ENCODE measurements at regions not wholly inside any gene's neighbourhood (a gene's known extent, or its start where the extent isn't known, plus 50 kb on each side); places are given as distances from the start of the nearest gene placed in this dataset.
A peak's percentile ranks its signal among the peaks of the same experiment; 100 is the strongest.

DNA sequence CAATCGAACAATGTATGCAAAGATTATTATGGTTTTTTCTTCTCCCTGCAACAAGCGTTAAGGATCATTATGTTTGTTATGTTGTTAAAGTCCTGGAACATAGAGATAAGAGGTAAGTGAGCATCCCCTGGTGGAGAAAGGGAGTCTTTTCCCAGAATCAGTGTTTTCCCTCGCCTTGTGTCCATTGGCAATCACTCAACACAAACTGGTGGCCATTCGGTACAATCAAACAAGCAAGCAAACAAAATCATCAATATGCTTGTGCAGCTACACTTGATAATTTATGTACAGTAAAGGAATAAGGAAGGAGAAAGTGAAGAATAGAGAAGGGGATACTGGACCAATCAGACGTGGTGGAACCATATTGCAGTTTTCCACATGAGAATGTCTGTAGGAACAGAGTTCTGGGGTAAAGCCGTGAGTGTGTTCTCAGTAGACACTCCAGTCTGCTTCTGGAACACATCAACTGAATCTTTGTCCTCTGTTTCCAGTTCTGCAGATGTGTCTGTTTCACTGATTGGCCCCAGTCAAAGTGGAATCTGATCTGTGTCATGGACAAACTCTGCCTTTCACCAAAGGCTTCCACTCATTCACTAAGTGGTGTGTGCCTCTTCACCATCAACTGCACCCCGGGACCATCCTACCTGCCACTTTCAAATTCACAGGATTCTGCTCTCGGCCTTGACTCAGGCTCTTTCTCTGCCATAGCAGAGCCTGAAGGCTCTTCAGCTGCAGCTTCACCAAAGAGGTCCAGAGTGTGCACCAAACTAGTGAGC lies 169.5 kb downstream of the AHSP start:
- 46 to 56% methylated on average over 8 of the region's 8 CpGs for WGBS, 2 donors
- no peak overlapping the region for H3K27ac ChIP-seq (ENCODE audit: low read depth in 1 of 2, low read length in 1 of 2)
- ATAC-seq (ENCODE audit: insufficient read depth, low FRiP score) (no peak), DNase-seq (peak in 2 of 3 donors; percentile 61 to 68)
- peaks cover 0 to 2% (median 0%) of the 10 kb centered on the region in 3 donors for H3K27me3 ChIP-seq (ENCODE audit: control insufficient read depth in 3 of 3, insufficient read depth in 3 of 3, low read length in 2 of 3)
- H3K9ac ChIP-seq (ENCODE audit: insufficient read depth in 1 of 2, low read length in 2 of 2) = no peak overlapping the region
- peaks cover 0 to 7% (median 2%) of the 10 kb centered on the region in 5 donors for H3K4me1 ChIP-seq (ENCODE audit: control insufficient read depth in 5 of 5, insufficient read depth in 5 of 5, low read length in 5 of 5)
- H3K4me3 ChIP-seq = no peak overlapping the region
- H3K9me3 ChIP-seq (ENCODE audit: control insufficient read depth in 4 of 4, insufficient read depth in 3 of 4, low read length in 3 of 4) = peaks cover 0 to 3% (median 0%) of the 10 kb centered on the region in 4 donors
- TF ChIP-seq, protein P1, sequence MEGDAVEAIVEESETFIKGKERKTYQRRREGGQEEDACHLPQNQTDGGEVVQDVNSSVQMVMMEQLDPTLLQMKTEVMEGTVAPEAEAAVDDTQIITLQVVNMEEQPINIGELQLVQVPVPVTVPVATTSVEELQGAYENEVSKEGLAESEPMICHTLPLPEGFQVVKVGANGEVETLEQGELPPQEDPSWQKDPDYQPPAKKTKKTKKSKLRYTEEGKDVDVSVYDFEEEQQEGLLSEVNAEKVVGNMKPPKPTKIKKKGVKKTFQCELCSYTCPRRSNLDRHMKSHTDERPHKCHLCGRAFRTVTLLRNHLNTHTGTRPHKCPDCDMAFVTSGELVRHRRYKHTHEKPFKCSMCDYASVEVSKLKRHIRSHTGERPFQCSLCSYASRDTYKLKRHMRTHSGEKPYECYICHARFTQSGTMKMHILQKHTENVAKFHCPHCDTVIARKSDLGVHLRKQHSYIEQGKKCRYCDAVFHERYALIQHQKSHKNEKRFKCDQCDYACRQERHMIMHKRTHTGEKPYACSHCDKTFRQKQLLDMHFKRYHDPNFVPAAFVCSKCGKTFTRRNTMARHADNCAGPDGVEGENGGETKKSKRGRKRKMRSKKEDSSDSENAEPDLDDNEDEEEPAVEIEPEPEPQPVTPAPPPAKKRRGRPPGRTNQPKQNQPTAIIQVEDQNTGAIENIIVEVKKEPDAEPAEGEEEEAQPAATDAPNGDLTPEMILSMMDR (IDR thresholded peaks at IDR 0.05; ENCODE audit: control extremely low read depth, extremely low read depth) = peak; percentile 19
- H3K36me3 ChIP-seq (ENCODE audit: control insufficient read depth in 4 of 4, insufficient read depth in 4 of 4, low read length in 4 of 4) = no peaks in the 10 kb centered on the region

DNA sequence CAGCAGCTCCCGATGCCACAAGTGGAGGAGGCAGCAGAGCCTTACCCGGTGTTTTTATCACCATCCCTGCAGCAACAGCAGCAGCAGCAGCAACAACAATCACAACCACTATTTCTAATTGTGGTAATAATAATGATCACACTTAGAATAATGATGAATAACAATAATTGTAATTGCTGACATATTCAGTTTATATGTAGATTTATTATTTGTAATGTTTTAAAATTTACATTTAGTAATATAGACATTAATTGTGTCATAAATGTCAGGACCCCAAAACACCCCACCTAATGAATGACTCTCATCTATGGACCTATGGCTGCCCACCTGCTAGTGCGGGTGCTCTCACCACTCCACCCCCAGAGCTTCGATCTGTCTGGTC lies 170.0 kb downstream of the AHSP start:
- peaks cover 0 to 2% (median 0%) of the 10 kb centered on the region in 3 donors for H3K27me3 ChIP-seq (ENCODE audit: control insufficient read depth in 3 of 3, insufficient read depth in 3 of 3, low read length in 2 of 3)
- H3K27ac ChIP-seq (ENCODE audit: low read depth in 1 of 2, low read length in 1 of 2) = no peak overlapping the region
- no peak overlapping the region for H3K4me3 ChIP-seq
- TF ChIP-seq, protein P1 (IDR thresholded peaks at IDR 0.05; ENCODE audit: control extremely low read depth, extremely low read depth) = no peak
- DNase-seq (no peak), ATAC-seq (ENCODE audit: insufficient read depth, low FRiP score) (no peak)
- peaks cover 0 to 7% (median 2%) of the 10 kb centered on the region in 5 donors for H3K4me1 ChIP-seq (ENCODE audit: control insufficient read depth in 5 of 5, insufficient read depth in 5 of 5, low read length in 5 of 5)
- no peak overlapping the region for H3K9ac ChIP-seq (ENCODE audit: insufficient read depth in 1 of 2, low read length in 2 of 2)
- no peaks in the 10 kb centered on the region for H3K36me3 ChIP-seq (ENCODE audit: control insufficient read depth in 4 of 4, insufficient read depth in 4 of 4, low read length in 4 of 4)
- H3K9me3 ChIP-seq (ENCODE audit: control insufficient read depth in 4 of 4, insufficient read depth in 3 of 4, low read length in 3 of 4) = peaks cover 0 to 3% (median 0%) of the 10 kb centered on the region in 4 donors
- WGBS, 2 donors = 90 to 95% methylated on average over 4 of the region's 4 CpGs

DNA sequence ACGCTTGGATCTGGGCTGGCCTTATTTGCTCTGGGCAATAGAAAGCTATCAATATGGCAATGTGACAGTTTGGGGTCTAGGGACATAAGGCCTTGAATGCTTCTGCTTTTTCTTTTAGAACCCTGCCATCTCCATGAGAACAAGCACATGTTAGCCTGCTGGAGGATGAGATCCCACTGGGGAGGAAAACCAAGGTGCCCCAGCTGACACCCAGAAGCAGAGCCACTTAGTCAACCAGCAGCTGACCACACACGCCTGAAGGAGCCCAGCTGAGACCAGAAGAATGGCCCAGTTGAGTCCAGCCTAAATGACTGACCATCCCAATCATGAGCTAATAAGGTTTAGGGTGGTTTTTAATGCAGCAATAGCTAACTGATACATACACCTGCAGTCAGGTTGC lies 171.2 kb downstream of the AHSP start:
- Histone ChIP-seq H3K27ac (ENCODE audit: low read depth in 1 of 2, low read length in 1 of 2) (no peak overlapping the region), H3K9ac (ENCODE audit: insufficient read depth in 1 of 2, low read length in 2 of 2) (no peak overlapping the region), H3K36me3 (ENCODE audit: control insufficient read depth in 4 of 4, insufficient read depth in 4 of 4, low read length in 4 of 4) (peaks cover 0 to 4% (median 2%) of the 10 kb centered on the region in 4 donors), H3K4me3 (no peak overlapping the region), H3K9me3 (ENCODE audit: control insufficient read depth in 4 of 4, insufficient read depth in 3 of 4, low read length in 3 of 4) (no peaks in the 10 kb centered on the region), H3K4me1 (ENCODE audit: control insufficient read depth in 5 of 5, insufficient read depth in 5 of 5, low read length in 5 of 5) (peaks cover 0 to 7% (median 2%) of the 10 kb centered on the region in 5 donors), H3K27me3 (ENCODE audit: control insufficient read depth in 3 of 3, insufficient read depth in 3 of 3, low read length in 2 of 3) (peaks cover 0 to 2% (median 0%) of the 10 kb centered on the region in 3 donors)
- TF ChIP-seq, protein P1 (IDR thresholded peaks at IDR 0.05; ENCODE audit: control extremely low read depth, extremely low read depth) = no peak
- ATAC-seq (ENCODE audit: insufficient read depth, low FRiP score) (no peak), DNase-seq (no peak)
- WGBS, 2 donors = 75 to 86% methylated on average over 2 of the region's 2 CpGs

Data from lung (tissue), 11 donors.